Spinal cord (tissue), 9 donors: ENCODE measurements at regions not wholly inside any gene's neighbourhood (a gene's known extent, or its start where the extent isn't known, plus 50 kb on each side); places are given as distances from the start of the nearest gene placed in this dataset.
A peak's percentile ranks its signal among the peaks of the same experiment; 100 is the strongest.
"Not testable (repeated sequence)": the region's sequence is repeated elsewhere in the genome, so short reads cannot be mapped to it uniquely, and the experiment has no call there.

Source experiments
- DNase-seq, 6 donors: peaks; one replicate each; pipeline versions ENCODE4 v3.0.0 to v3.0.0-alpha.2; 2013 to 2015; ENCODE audit warnings: low spot score in 6 of 6, low read depth in 4 of 6
- H3K27ac ChIP-seq: one replicate; pipeline ENCODE4 v1.5.1; 2013; ENCODE audit warnings: low read depth, low read length, control low read depth
- H3K27me3 ChIP-seq: one replicate; pipeline ENCODE4 v1.6.1; 2013; ENCODE audit warnings: low read length; ENCODE audit not compliant: control insufficient read depth, insufficient read depth
- H3K36me3 ChIP-seq: one replicate; pipeline ENCODE4 v1.6.1; 2013; ENCODE audit warnings: low read length; ENCODE audit not compliant: control insufficient read depth, insufficient read depth
- H3K4me1 ChIP-seq: one replicate; pipeline ENCODE4 v1.6.1; 2013; ENCODE audit warnings: low read length; ENCODE audit not compliant: control insufficient read depth, insufficient read depth
- H3K4me3 ChIP-seq: one replicate; pipeline ENCODE4 v1.5.1; 2013; ENCODE audit warnings: low read depth, low read length, control low read depth
- H3K9me3 ChIP-seq: one replicate; pipeline ENCODE4 v1.6.1; 2013; ENCODE audit warnings: low read length; ENCODE audit not compliant: control insufficient read depth, insufficient read depth
- WGBS: methylation state at CpG from one replicate; pipeline ENCODE4 v1.1.5; 2013; ENCODE audit warnings: missing lambda C conversion rate; ENCODE audit not compliant: insufficient coverage; 5-methylcytosine and 5-hydroxymethylcytosine counted together
- donor health status: healthy.

DNA sequence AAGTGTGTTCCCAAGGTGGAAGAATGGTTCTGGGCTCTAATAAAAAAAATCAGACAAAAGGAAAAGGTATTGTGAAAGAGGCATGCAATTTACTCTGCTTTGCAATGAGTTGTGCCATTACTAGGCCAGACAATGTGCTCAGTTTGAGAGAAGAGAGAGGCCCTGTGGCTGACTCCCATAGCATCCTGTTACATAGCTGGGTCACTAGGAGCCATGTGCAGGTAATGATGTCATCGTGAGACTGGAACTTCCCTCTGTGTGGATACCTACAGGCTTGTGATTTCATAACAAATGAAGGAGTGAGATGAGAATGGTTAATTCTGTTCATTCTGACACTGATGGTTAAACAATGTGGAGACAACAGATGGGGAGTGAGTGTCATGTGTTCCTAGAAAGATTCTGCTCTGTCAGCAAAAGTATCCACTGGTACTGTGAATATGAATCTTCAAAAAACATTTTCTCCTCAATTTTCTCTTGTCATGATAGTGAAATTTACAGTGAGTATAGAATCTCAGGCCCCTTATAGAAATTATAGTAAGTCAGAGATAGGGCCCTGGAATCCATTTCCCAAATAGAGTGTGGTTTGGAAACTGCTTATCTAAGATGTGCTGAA, 648.7 kb upstream of the DPPA4 start:
- DNase-seq = peak in 1 of 6 donors; percentile 4
- Histone ChIP-seq H3K4me1 (no peaks in the 10 kb centered on the region), H3K4me3 (no peak overlapping the region), H3K27ac (no peak overlapping the region), H3K27me3 (no peaks in the 10 kb centered on the region), H3K36me3 (no peaks in the 10 kb centered on the region), H3K9me3 (no peaks in the 10 kb centered on the region)
- 89% methylated on average over 1 of the region's 1 CpG for WGBS

DNA sequence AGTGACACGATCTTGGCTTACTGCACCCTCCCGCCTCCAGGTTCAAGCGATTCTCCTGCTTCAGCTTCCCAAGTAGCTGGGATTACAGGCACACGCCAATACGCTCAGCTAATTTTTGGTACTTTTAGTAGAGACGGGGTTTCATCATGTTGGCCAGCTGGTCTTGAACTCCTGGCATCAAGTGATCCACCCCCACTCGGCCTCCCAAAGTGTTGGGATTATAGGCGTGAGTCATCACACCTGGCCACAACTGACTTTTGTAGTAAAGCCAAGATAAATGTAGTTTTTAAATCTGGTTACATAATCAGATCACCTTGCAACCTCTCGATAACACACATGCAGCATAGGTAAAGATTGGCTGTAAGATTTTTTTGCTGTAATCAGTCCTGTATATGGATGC, 657.5 kb upstream of the DPPA4 start:
- no peaks in the 10 kb centered on the region for H3K9me3 ChIP-seq
- H3K27me3 ChIP-seq = no peaks in the 10 kb centered on the region
- WGBS = 95% methylated on average over 6 of the region's 9 CpGs
- no peak overlapping the region for H3K4me3 ChIP-seq
- H3K36me3 ChIP-seq = no peaks in the 10 kb centered on the region
- DNase-seq = no peak
- H3K27ac ChIP-seq = no peak overlapping the region
- no peaks in the 10 kb centered on the region for H3K4me1 ChIP-seq

DNA sequence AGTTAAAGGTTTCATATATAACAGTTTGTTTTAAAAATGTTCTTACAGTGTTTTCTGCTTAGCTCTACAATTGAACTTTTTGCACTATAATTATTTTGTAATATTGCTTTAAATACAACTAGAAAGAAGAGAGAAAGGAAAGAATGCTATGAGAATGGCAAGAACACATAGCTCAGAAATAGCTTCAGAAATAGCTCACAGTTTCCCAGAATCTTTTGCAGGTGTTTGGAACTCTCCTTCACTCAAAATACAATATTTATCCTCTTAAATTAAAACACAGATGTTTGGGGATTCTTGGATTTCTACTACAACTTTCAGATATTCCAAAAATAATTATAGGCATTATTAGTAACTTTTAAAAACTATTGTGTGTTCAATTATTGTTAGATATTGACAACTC, 658.0 kb upstream of the DPPA4 start:
- no peaks in the 10 kb centered on the region for H3K36me3 ChIP-seq
- DNase-seq = no peak
- no peak overlapping the region for H3K4me3 ChIP-seq
- no peaks in the 10 kb centered on the region for H3K27me3 ChIP-seq
- no peaks in the 10 kb centered on the region for H3K9me3 ChIP-seq
- no peak overlapping the region for H3K27ac ChIP-seq
- no peaks in the 10 kb centered on the region for H3K4me1 ChIP-seq

DNA sequence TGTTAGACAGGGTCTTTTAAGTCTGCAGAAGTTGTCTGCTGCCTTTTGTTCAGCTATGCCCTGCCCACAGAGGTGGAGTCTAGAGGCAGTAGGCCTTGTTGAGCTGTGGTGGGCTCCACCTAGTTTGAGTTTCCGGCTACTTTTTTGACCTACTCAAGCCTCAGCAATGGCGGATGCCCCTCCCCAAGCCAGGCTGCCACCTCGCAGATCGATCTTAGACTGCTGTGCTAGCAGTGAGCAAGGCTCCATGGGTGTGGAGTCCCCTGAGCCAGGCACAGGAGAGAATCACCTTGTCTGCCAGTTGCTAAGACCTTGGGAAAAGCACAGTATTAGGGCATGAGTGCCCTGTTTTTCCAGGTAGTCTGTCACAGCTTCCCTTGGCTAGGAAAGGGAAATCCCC, 664.6 kb upstream of the DPPA4 start:
- 96% methylated on average over 4 of the region's 4 CpGs for WGBS
- not testable (repeated sequence) for DNase-seq

DNA sequence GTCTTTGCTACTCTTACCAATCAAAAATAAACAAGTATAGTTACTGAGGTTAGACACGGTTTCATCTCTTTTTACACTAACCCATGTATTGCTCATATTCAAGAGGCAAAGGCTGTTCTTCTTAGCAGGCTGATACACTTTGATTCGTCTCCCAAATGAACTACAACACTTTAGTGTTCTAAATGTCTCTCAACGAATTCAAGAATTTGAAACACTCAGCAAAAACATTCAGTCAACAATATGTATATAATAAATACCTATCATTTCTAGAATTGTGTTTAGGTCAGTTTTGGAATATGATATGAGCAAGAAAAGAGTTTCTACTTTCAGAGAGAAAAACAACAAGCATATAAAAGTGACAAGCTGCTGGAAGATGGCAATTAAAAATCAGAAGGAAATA, 669.6 kb upstream of the DPPA4 start:
- Histone ChIP-seq H3K4me3 (no peak overlapping the region), H3K9me3 (no peaks in the 10 kb centered on the region), H3K36me3 (no peaks in the 10 kb centered on the region), H3K27me3 (no peaks in the 10 kb centered on the region), H3K4me1 (no peaks in the 10 kb centered on the region), H3K27ac (no peak overlapping the region)
- DNase-seq = no peak
- WGBS = 100% methylated on average over 1 of the region's 3 CpGs

More for the DNA sequence above, 664.6 kb upstream of the DPPA4 start:
- not testable (repeated sequence) for H3K36me3 ChIP-seq, H3K27me3 ChIP-seq, H3K4me1 ChIP-seq, H3K4me3 ChIP-seq, H3K9me3 ChIP-seq, H3K27ac ChIP-seq

DNA sequence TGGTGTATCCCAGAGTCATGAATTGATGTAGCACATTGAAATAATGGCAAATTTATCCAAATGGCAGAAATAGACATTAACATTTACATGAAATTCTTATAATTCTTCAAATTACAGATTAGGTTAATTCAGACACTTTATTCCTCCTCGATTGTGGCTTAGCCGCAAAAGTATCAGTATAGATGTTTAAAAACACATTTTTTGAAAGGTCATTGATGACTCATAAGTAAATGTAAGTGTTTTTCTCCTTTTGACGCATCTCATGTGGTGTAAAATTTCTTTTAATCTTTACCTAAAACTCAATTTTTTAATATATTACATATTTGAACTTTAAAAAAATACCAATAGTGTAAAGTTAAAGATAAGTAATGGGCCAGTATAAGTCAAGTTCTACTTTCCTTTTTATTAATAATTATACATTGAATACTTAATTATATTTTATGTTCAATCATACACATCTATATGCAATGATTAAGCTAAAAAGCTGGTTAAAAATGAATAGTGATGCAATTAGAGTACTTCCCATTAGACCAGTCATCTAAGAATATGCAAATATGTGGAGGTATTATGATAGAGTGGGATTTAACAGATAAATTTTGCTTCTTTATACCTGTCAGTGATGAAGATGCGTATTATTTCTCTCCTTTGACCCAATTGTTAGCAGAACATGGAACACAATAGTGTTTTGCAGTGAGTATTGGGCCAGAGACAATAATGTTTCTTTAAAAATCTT, 678.1 kb upstream of the DPPA4 start:
- no peaks in the 10 kb centered on the region for H3K4me1 ChIP-seq
- no CpG with 5 or more reads among the region's 4 CpGs for WGBS
- H3K27me3 ChIP-seq = no peaks in the 10 kb centered on the region
- DNase-seq = no peak
- H3K27ac ChIP-seq = no peak overlapping the region
- no peaks in the 10 kb centered on the region for H3K36me3 ChIP-seq
- no peaks in the 10 kb centered on the region for H3K9me3 ChIP-seq
- H3K4me3 ChIP-seq = no peak overlapping the region

DNA sequence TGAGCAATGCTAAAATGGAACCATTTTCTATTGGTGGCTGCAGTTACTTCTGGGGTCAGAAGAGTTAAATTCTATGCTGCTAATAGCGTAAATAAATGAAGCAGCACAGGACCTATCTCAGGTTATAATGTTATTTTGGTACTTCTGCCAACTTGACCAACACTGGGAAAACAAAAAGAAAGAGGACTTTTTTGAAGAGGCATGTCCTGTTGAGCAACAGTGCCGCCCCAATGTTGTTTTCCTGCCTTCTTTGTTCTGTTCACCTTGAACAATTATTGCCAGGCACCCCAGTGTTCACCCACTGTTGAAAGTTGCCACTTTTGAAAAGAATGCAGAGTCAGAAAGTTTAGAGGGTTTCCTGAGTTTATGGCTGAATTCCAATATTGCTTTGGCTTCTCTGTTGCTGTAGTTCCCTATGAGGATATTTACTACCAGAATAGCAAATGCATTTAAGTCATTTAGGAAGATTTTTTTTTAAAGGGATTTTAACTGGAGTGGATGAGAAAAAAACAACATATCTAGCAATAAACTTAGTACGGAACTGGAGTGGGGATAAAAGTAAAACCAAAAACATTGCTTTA, 679.0 kb upstream of the DPPA4 start:
- no peak overlapping the region for H3K4me3 ChIP-seq
- 14% methylated on average over 1 of the region's 3 CpGs for WGBS

DNA sequence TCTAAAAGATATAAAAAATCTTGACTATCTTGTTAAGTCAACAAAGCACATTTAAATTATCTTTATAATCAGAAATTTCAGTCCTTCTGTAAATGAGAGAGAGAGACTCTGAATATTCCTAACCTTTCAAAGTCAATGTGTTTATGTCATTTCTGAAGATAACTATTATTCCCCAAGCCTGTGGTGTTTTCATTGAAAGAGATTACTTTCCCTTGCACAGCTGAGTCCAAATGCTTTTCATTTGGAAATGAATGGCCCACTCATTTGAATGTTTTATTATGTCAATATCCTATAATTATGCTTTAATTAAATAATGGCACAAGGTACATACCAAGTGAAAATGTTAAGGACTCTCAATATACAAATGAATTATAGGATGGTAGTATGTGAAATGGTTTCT, 680.0 kb upstream of the DPPA4 start:
- H3K4me1 ChIP-seq = no peaks in the 10 kb centered on the region
- no peak overlapping the region for H3K4me3 ChIP-seq
- H3K27ac ChIP-seq = no peak overlapping the region
- peak in 1 of 6 donors; percentile 27 for DNase-seq
- H3K9me3 ChIP-seq = no peaks in the 10 kb centered on the region
- H3K27me3 ChIP-seq = no peaks in the 10 kb centered on the region
- H3K36me3 ChIP-seq = no peaks in the 10 kb centered on the region

More for the DNA sequence above, 679.0 kb upstream of the DPPA4 start:
- H3K4me1 ChIP-seq = no peaks in the 10 kb centered on the region
- no peaks in the 10 kb centered on the region for H3K9me3 ChIP-seq
- no peak overlapping the region for H3K27ac ChIP-seq
- no peaks in the 10 kb centered on the region for H3K36me3 ChIP-seq
- no peaks in the 10 kb centered on the region for H3K27me3 ChIP-seq
- peak in 2 of 6 donors; percentile 1 to 17 for DNase-seq

DNA sequence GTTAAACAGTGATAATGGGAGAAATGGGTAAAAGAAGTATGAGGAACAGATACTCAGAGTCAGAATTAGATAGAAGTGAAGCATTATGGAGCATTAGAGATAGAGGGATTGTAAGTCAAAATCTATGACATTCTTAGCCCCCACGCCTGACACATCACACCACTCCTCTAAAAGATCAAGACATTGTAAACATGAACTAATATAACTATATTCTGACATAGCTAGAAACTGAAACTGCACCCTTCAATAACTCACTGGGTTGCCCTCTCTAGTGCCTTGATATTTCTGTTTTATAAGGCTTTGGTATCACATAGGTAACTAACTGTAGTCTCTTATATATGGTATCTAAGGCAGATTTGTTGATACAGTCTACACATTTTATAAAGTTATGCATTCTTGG, 684.3 kb upstream of the DPPA4 start:
- no peak for DNase-seq

DNA sequence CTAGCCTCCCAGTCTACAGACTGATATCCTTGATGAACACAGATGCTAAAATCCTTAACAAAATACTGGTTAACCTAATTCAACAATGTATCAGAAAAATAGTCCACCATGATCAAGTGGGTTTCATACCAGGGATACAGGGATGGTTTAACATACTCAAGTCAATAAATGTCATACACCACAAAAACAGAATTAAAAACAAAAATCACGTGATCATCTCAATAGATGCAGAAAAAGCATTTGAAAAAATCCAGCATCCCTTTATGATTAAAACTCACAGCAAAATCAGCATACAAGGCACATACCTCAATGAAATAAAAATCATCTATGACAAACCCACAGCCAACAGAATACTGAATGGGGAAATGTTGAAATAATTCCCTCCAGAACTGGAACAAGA, 685.7 kb upstream of the DPPA4 start:
- 100% methylated on average over 1 of the region's 1 CpG for WGBS
- H3K4me3 ChIP-seq, H3K36me3 ChIP-seq, H3K27ac ChIP-seq, DNase-seq, H3K4me1 ChIP-seq, H3K27me3 ChIP-seq, H3K9me3 ChIP-seq: not testable (repeated sequence)

More for the DNA sequence above, 684.3 kb upstream of the DPPA4 start:
- Histone ChIP-seq H3K36me3 (no peaks in the 10 kb centered on the region), H3K4me3 (no peak overlapping the region), H3K27ac (no peak overlapping the region), H3K27me3 (no peaks in the 10 kb centered on the region), H3K4me1 (no peaks in the 10 kb centered on the region), H3K9me3 (no peaks in the 10 kb centered on the region)
- no CpG with 5 or more reads among the region's 1 CpG for WGBS
